ENCODE measurements at regions not wholly inside any gene's neighbourhood (a gene's known extent, or its start where the extent isn't known, plus 50 kb on each side); places are given as distances from the start of the nearest gene placed in this dataset.
"Not testable (repeated sequence)": the region's sequence is repeated elsewhere in the genome, so short reads cannot be mapped to it uniquely, and the experiment has no call there.

GRCh38 chr3:176079785-176080184 is 1117.5 kb downstream of the TBL1XR1 start:
- TF ChIP-seq POLR2A (IDR thresholded peaks at IDR 0.05; ENCODE audit: low read length) (no peak), GATA1 (IDR thresholded peaks at IDR 0.05; ENCODE audit: low read depth, low read length) (no peak)
- DNase-seq = no peak

GRCh38 chr3:176078906-176079305 is 1118.4 kb downstream of the TBL1XR1 start:
- TF ChIP-seq GATA1 (IDR thresholded peaks at IDR 0.05; ENCODE audit: low read depth, low read length) = no peak
- no peak for TF ChIP-seq POLR2A (IDR thresholded peaks at IDR 0.05; ENCODE audit: low read length)
- no peak for DNase-seq

GRCh38 chr3:176075491-176075890 is 1121.8 kb downstream of the TBL1XR1 start:
- no peak for DNase-seq
- TF ChIP-seq GATA1 (IDR thresholded peaks at IDR 0.05; ENCODE audit: low read depth, low read length) (no peak), POLR2A (IDR thresholded peaks at IDR 0.05; ENCODE audit: low read length) (no peak)

- TF ChIP-seq POLR2A (IDR thresholded peaks at IDR 0.05; ENCODE audit: low read length) (no peak), GATA1 (IDR thresholded peaks at IDR 0.05; ENCODE audit: low read depth, low read length) (no peak)
- no peak for DNase-seq
Measured at GRCh38 chr3:176075046-176075445, 1122.2 kb downstream of the TBL1XR1 start.

- DNase-seq = no peak
- TF ChIP-seq GATA1 (IDR thresholded peaks at IDR 0.05; ENCODE audit: low read depth, low read length) = no peak
- no peak for TF ChIP-seq POLR2A (IDR thresholded peaks at IDR 0.05; ENCODE audit: low read length)
Measured at GRCh38 chr3:176074096-176074495, 1123.2 kb downstream of the TBL1XR1 start.

GRCh38 chr3:176071943-176072342 is 1125.3 kb downstream of the TBL1XR1 start:
- no peak for DNase-seq
- TF ChIP-seq GATA1 (IDR thresholded peaks at IDR 0.05; ENCODE audit: low read depth, low read length) (no peak), POLR2A (IDR thresholded peaks at IDR 0.05; ENCODE audit: low read length) (no peak)

GRCh38 chr3:176068750-176069149 is 1128.5 kb downstream of the TBL1XR1 start:
- TF ChIP-seq POLR2A (IDR thresholded peaks at IDR 0.05; ENCODE audit: low read length) (no peak), GATA1 (IDR thresholded peaks at IDR 0.05; ENCODE audit: low read depth, low read length) (no peak)
- DNase-seq = no peak

GRCh38 chr3:176058856-176059255 is 1138.4 kb downstream of the TBL1XR1 start:
- no peak for DNase-seq
- no peak for TF ChIP-seq POLR2A (IDR thresholded peaks at IDR 0.05; ENCODE audit: low read length)

- no peak for TF ChIP-seq GATA1 (IDR thresholded peaks at IDR 0.05; ENCODE audit: low read depth, low read length)
Measured at GRCh38 chr3:176055836-176056235, 1141.4 kb downstream of the TBL1XR1 start.

GRCh38 chr3:176051766-176052165 is 1145.5 kb downstream of the TBL1XR1 start:
- TF ChIP-seq GATA1 (IDR thresholded peaks at IDR 0.05; ENCODE audit: low read depth, low read length) = no peak
- no peak for DNase-seq

More at GRCh38 chr3:176055836-176056235, 1141.4 kb downstream of the TBL1XR1 start:
- DNase-seq = no peak

- no peak for DNase-seq
- TF ChIP-seq GATA1 (IDR thresholded peaks at IDR 0.05; ENCODE audit: low read depth, low read length) = no peak
- no peak for TF ChIP-seq POLR2A (IDR thresholded peaks at IDR 0.05; ENCODE audit: low read length)
Measured at GRCh38 chr3:176046703-176047102, 1150.6 kb downstream of the TBL1XR1 start.

- TF ChIP-seq POLR2A (IDR thresholded peaks at IDR 0.05; ENCODE audit: low read length) = no peak
- TF ChIP-seq GATA1 (IDR thresholded peaks at IDR 0.05; ENCODE audit: low read depth, low read length) = no peak
- no peak for DNase-seq
Measured at GRCh38 chr3:176041812-176042211, 1155.5 kb downstream of the TBL1XR1 start.

- TF ChIP-seq POLR2A (IDR thresholded peaks at IDR 0.05; ENCODE audit: low read length) = no peak
- TF ChIP-seq GATA1 (IDR thresholded peaks at IDR 0.05; ENCODE audit: low read depth, low read length) = no peak
- no peak for DNase-seq
Measured at GRCh38 chr3:176041185-176041584, 1156.1 kb downstream of the TBL1XR1 start.

GRCh38 chr3:176037636-176038035 is 1159.6 kb downstream of the TBL1XR1 start:
- TF ChIP-seq GATA1 (IDR thresholded peaks at IDR 0.05; ENCODE audit: low read depth, low read length) (no peak), POLR2A (IDR thresholded peaks at IDR 0.05; ENCODE audit: low read length) (no peak)
- DNase-seq = no peak

GRCh38 chr3:176032043-176032442 is 1165.2 kb downstream of the TBL1XR1 start:
- no peak for DNase-seq

GRCh38 chr3:176016203-176016602 is 1157.1 kb downstream of the NAALADL2 start:
- DNase-seq = not testable (repeated sequence)

More at GRCh38 chr3:176032043-176032442, 1165.2 kb downstream of the TBL1XR1 start:
- TF ChIP-seq GATA1 (IDR thresholded peaks at IDR 0.05; ENCODE audit: low read depth, low read length) (no peak), POLR2A (IDR thresholded peaks at IDR 0.05; ENCODE audit: low read length) (no peak)

- not testable (repeated sequence) for DNase-seq
Measured at GRCh38 chr3:176015228-176015627, 1156.1 kb downstream of the NAALADL2 start.

Measured in erythroblast (primary cell).